Duodenal mucosa (tissue), 2 donors: ENCODE measurements at regions not wholly inside any gene's neighbourhood (a gene's known extent, or its start where the extent isn't known, plus 50 kb on each side); places are given as distances from the start of the nearest gene placed in this dataset.

Source experiments
- H3K27ac ChIP-seq: one replicate; pipeline ENCODE4 v1.7.0; 2013; ENCODE audit warnings: low read depth, low read length
- H3K27me3 ChIP-seq, 2 donors: one replicate each; pipeline ENCODE4 v1.7.0; 2013; ENCODE audit warnings: low read length in 2 of 2, control low read depth in 1 of 2; ENCODE audit not compliant: insufficient read depth in 2 of 2, control insufficient read depth in 1 of 2
- H3K36me3 ChIP-seq, 2 donors: one replicate each; pipeline ENCODE4 v1.7.0; 2013; ENCODE audit warnings: low read length in 2 of 2, control low read depth in 1 of 2; ENCODE audit not compliant: insufficient read depth in 2 of 2, control insufficient read depth in 1 of 2
- H3K4me1 ChIP-seq, 2 donors: one replicate each; pipeline ENCODE4 v1.7.0; 2013; ENCODE audit warnings: low read length in 2 of 2, control low read depth in 1 of 2; ENCODE audit not compliant: insufficient read depth in 2 of 2, control insufficient read depth in 1 of 2
- H3K4me3 ChIP-seq, 2 donors: one replicate each; pipeline ENCODE4 v1.7.0; 2013; ENCODE audit warnings: low read length in 2 of 2, low read depth in 1 of 2
- H3K9ac ChIP-seq, 2 donors: one replicate each; pipeline ENCODE4 v1.7.0; 2013; ENCODE audit warnings: low read length in 2 of 2, low read depth in 1 of 2
- H3K9me3 ChIP-seq, 2 donors: one replicate each; pipeline ENCODE4 v1.7.0; 2013; ENCODE audit warnings: low read length in 2 of 2, control low read depth in 1 of 2; ENCODE audit not compliant: control insufficient read depth in 1 of 2

GRCh38 chr10:30111340-30112022, 52.1 kb upstream of the JCAD start:
- Histone ChIP-seq H3K36me3 (no peaks in the 10 kb centered on the region), H3K27ac (no peak overlapping the region), H3K4me3 (no peak overlapping the region), H3K27me3 (peaks cover 0 to 15% of the 10 kb centered on the region in 2 donors), H3K9ac (no peak overlapping the region), H3K4me1 (no peaks in the 10 kb centered on the region), H3K9me3 (no peaks in the 10 kb centered on the region)
